ENCODE measurements at regions not wholly inside any gene's neighbourhood (a gene's known extent, or its start where the extent isn't known, plus 50 kb on each side); places are given as distances from the start of the nearest gene placed in this dataset.
A peak's percentile ranks its signal among the peaks of the same experiment; 100 is the strongest.

DNA sequence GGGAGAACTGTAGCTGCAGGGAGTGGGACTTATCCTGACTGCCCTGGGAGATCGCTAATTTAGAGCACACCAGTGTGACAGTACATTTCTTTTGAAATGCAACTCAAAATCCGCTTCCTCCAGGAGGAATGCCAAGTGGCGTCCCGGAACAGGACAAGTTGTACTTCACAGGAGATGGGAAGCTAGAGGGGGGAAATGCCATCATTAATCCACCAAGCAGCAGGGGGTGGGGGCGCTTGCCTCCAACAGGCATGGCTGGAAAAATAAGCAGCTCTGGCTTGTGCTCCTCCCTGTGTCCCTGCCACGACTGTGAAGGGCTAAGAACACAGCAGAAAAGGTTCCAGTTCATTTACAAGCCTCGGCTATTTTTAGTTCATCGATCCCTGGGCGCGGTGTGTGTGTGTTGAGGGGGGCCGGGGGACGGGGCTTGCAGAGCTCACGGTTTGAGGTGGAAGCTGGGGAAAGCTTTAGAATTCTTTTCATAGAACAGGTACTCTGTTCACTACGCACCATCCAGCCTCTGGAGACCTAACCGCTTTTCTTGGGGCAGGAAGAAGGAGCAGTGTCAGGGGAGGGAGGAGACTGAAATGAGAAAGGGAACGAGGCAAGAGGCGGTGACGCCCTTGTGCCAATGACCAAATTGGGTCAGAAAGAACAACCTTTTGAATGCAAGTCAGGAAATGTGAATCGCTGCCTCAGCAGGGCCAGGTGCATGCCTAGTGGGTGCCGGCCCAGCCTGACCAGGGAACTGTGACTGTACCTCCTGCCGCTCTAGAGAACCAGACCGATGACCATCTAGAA is 51.8 kb upstream of the DGKG start:
- TF ChIP-seq, protein P1, sequence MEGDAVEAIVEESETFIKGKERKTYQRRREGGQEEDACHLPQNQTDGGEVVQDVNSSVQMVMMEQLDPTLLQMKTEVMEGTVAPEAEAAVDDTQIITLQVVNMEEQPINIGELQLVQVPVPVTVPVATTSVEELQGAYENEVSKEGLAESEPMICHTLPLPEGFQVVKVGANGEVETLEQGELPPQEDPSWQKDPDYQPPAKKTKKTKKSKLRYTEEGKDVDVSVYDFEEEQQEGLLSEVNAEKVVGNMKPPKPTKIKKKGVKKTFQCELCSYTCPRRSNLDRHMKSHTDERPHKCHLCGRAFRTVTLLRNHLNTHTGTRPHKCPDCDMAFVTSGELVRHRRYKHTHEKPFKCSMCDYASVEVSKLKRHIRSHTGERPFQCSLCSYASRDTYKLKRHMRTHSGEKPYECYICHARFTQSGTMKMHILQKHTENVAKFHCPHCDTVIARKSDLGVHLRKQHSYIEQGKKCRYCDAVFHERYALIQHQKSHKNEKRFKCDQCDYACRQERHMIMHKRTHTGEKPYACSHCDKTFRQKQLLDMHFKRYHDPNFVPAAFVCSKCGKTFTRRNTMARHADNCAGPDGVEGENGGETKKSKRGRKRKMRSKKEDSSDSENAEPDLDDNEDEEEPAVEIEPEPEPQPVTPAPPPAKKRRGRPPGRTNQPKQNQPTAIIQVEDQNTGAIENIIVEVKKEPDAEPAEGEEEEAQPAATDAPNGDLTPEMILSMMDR (IDR thresholded peaks at IDR 0.05 in 8 of 11, conservative IDR thresholded peaks at IDR 0.05 in 3 of 11): no peak
- peak in 2 of 3 donors; percentile 7 to 38 for TF ChIP-seq POLR2AphosphoS5 (IDR thresholded peaks at IDR 0.05)
